ENCODE measurements at regions not wholly inside any gene's neighbourhood (a gene's known extent, or its start where the extent isn't known, plus 50 kb on each side); places are given as distances from the start of the nearest gene placed in this dataset.

- TF ChIP-seq CTCF (IDR thresholded peaks at IDR 0.05) (no peak), POLR2AphosphoS5 (IDR thresholded peaks at IDR 0.05; ENCODE audit: insufficient read depth in 1 of 2, low read depth in 1 of 2) (no peak)
Measured at GRCh38 chr20:54742193-54742592, 266.8 kb downstream of the DOK5 start.

Data from vagina (tissue), 2 donors.